ENCODE measurements at regions not wholly inside any gene's neighbourhood (a gene's known extent, or its start where the extent isn't known, plus 50 kb on each side); places are given as distances from the start of the nearest gene placed in this dataset.

DNA sequence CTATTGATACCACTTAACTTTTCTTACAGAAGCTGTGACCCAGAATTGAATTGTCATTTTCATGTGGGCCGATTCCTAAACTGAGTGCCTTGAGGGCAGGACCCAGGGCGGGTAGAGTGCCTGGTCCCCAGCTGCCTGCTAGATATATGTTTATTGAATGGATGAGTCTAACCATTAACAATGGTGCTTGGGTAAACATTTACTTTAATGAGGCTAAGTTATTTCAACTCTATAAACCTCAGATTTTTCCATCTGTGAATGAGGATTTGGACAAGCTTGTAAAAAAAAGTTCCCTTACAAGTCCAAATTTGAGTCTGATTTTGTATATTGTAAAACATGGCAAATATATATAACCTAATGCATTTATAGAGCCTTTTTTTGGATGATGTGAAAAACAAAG lies 181.8 kb upstream of the ELL2 start:
- peak overlapping the region; percentile 29; the same call in 1 of the 2 replicates for H3K27ac ChIP-seq (ENCODE audit: low read length)

DNA sequence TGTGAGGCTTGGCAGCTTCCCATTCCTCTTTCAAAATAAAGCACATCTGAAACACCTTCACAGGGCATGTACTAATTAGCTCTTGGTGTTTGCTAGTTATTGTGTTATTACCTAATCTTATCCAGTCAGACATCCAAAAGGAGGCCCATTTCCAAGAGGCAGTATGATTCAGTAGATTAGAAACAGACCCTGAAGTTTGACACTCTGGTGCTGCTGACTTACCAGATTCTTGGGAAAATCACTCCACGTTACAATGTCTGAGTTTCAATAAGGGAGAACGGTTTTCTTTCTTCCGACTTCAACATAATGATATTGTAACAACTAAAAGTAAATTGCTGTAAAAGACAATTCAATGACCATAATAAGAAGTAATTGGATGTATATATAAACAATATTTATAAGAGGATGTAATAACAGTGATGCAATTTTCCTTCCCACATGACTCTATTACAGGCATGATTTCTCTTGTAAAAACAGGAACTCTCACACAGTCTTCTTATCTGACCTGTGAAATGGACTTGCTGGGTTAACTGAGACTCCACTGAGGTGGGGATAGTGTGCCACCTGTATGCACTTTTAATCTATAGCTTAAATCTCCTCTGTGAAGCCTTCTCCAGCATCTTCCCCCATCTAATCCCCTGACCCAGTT lies 181.3 kb upstream of the ELL2 start:
- in situ Hi-C loops (cut with HindIII; ENCODE audit: low pct_unique_long_range_greater_than_20kb, low sequenced_read_pairs): no loop called here
- Histone ChIP-seq H3K9me3 (ENCODE audit: control insufficient read depth, insufficient read depth, low read depth, low read length) (no peaks in the 10 kb centered on the region), H3K27ac (ENCODE audit: low read length) (peak overlapping the region; percentile 29; the same call in 1 of the 2 replicates), H3K4me3 (ENCODE audit: low read depth in 2 of 2, low read length in 2 of 2) (no peak overlapping the region), H3K27me3 (ENCODE audit: control insufficient read depth, insufficient read depth, low read length) (no peaks in the 10 kb centered on the region), H3K4me1 (ENCODE audit: control insufficient read depth, insufficient read depth, low read length) (no peaks in the 10 kb centered on the region), H3K36me3 (ENCODE audit: control insufficient read depth, insufficient read depth, low read length) (no peaks in the 10 kb centered on the region)
- CTCF ChIA-PET: no interaction called here
- no peak for DNase-seq (ENCODE audit: low read depth, low spot score)
- no TSS peak for BruUV-seq (replicated peaks)
- POLR2A ChIA-PET: no interaction called here
- no peak for ATAC-seq
- no peak for TF ChIP-seq SIN3A (IDR thresholded peaks at IDR 0.05; ENCODE audit: borderline replicate concordance, insufficient read depth, low read depth, low read length)
- TF ChIP-seq POLR2AphosphoS5 (IDR thresholded peaks at IDR 0.05; ENCODE audit: low read depth, low read length): no peak
- TF ChIP-seq TCF7L2 (IDR thresholded peaks at IDR 0.05; ENCODE audit: low read depth, low read length): no peak
- TF ChIP-seq, protein P1, sequence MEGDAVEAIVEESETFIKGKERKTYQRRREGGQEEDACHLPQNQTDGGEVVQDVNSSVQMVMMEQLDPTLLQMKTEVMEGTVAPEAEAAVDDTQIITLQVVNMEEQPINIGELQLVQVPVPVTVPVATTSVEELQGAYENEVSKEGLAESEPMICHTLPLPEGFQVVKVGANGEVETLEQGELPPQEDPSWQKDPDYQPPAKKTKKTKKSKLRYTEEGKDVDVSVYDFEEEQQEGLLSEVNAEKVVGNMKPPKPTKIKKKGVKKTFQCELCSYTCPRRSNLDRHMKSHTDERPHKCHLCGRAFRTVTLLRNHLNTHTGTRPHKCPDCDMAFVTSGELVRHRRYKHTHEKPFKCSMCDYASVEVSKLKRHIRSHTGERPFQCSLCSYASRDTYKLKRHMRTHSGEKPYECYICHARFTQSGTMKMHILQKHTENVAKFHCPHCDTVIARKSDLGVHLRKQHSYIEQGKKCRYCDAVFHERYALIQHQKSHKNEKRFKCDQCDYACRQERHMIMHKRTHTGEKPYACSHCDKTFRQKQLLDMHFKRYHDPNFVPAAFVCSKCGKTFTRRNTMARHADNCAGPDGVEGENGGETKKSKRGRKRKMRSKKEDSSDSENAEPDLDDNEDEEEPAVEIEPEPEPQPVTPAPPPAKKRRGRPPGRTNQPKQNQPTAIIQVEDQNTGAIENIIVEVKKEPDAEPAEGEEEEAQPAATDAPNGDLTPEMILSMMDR (IDR thresholded peaks at IDR 0.05): no peak
- TF ChIP-seq, protein P2, sequence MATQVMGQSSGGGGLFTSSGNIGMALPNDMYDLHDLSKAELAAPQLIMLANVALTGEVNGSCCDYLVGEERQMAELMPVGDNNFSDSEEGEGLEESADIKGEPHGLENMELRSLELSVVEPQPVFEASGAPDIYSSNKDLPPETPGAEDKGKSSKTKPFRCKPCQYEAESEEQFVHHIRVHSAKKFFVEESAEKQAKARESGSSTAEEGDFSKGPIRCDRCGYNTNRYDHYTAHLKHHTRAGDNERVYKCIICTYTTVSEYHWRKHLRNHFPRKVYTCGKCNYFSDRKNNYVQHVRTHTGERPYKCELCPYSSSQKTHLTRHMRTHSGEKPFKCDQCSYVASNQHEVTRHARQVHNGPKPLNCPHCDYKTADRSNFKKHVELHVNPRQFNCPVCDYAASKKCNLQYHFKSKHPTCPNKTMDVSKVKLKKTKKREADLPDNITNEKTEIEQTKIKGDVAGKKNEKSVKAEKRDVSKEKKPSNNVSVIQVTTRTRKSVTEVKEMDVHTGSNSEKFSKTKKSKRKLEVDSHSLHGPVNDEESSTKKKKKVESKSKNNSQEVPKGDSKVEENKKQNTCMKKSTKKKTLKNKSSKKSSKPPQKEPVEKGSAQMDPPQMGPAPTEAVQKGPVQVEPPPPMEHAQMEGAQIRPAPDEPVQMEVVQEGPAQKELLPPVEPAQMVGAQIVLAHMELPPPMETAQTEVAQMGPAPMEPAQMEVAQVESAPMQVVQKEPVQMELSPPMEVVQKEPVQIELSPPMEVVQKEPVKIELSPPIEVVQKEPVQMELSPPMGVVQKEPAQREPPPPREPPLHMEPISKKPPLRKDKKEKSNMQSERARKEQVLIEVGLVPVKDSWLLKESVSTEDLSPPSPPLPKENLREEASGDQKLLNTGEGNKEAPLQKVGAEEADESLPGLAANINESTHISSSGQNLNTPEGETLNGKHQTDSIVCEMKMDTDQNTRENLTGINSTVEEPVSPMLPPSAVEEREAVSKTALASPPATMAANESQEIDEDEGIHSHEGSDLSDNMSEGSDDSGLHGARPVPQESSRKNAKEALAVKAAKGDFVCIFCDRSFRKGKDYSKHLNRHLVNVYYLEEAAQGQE (IDR thresholded peaks at IDR 0.05; ENCODE audit: insufficient read depth in 1 of 2, low read depth in 2 of 2, low read length in 1 of 2): no peak
- intact Hi-C loops (cut with micrococcal nuclease; ENCODE audit: unreplicated experiment): no loop called here

More for the DNA sequence above, 181.8 kb upstream of the ELL2 start:
- POLR2A ChIA-PET: no interaction called here
- Histone ChIP-seq H3K4me3 (ENCODE audit: low read depth in 2 of 2, low read length in 2 of 2) (no peak overlapping the region), H3K4me1 (ENCODE audit: control insufficient read depth, insufficient read depth, low read length) (no peaks in the 10 kb centered on the region), H3K27me3 (ENCODE audit: control insufficient read depth, insufficient read depth, low read length) (no peaks in the 10 kb centered on the region), H3K36me3 (ENCODE audit: control insufficient read depth, insufficient read depth, low read length) (no peaks in the 10 kb centered on the region), H3K9me3 (ENCODE audit: control insufficient read depth, insufficient read depth, low read depth, low read length) (no peaks in the 10 kb centered on the region)
- in situ Hi-C loops (cut with HindIII; ENCODE audit: low pct_unique_long_range_greater_than_20kb, low sequenced_read_pairs) (no loop called here), intact Hi-C loops (cut with micrococcal nuclease; ENCODE audit: unreplicated experiment) (no loop called here)
- CTCF ChIA-PET: no interaction called here
- DNase-seq (ENCODE audit: low read depth, low spot score) (no peak), ATAC-seq (peak; percentile 60; the same call in 1 of the 2 replicates)
- TF ChIP-seq, protein P2 (IDR thresholded peaks at IDR 0.05; ENCODE audit: insufficient read depth in 1 of 2, low read depth in 2 of 2, low read length in 1 of 2): no peak
- no peak for TF ChIP-seq POLR2AphosphoS5 (IDR thresholded peaks at IDR 0.05; ENCODE audit: low read depth, low read length)
- BruUV-seq (replicated peaks): no TSS peak
